ENCODE measurements at regions not wholly inside any gene's neighbourhood (a gene's known extent, or its start where the extent isn't known, plus 50 kb on each side); places are given as distances from the start of the nearest gene placed in this dataset.
A peak's percentile ranks its signal among the peaks of the same experiment; 100 is the strongest.

DNA sequence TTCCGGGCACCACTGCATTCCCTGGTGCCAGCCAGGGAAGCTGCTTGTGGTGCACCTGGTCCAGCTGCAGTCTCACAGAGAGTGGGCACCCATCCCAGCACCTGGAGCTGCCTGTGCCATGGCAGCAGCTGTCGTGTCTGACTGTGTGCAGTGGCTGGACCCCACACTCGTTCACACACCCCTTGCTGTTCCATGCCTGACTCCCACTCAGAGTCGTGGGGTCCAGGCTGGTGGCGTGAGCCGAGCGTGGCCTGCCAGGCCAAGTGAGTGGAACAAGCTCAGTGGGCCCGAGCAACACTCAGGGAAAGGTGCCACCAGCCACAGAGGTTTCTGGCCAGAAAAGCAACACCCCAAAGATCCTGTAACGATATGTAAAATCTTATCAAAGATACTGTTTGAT lies 97.2 kb upstream of the KCNK1 start:
- Histone ChIP-seq H4K20me1 (ENCODE audit: insufficient read depth, low read length) (no peaks in the 10 kb centered on the region), H3K27ac (ENCODE audit: low read length) (no peak overlapping the region), H3K9me2 (replicated peaks; ENCODE audit: insufficient read depth, low read length) (no peaks in the 10 kb centered on the region), H3K36me3 (replicated peaks; ENCODE audit: insufficient read depth, low read length) (no peaks in the 10 kb centered on the region), H3K4me2 (ENCODE audit: low read depth, low read length) (no peak overlapping the region), H3K9ac (ENCODE audit: low read length) (no peak overlapping the region), H3K4me1 (ENCODE audit: low read length) (peaks cover 5% of the 10 kb centered on the region; the same call in 1 of the 2 replicates), H3F3A (ENCODE audit: insufficient read depth, low read length) (no peaks in the 10 kb centered on the region), H2AFZ (ENCODE audit: low read length) (no peak overlapping the region), H3K4me3 (ENCODE audit: low read length) (no peak overlapping the region), H3K79me2 (ENCODE audit: low read length) (no peaks in the 10 kb centered on the region), H3K9me3 (replicated peaks; ENCODE audit: insufficient read depth, low read length) (no peaks in the 10 kb centered on the region), H3K27me3 (replicated peaks; ENCODE audit: insufficient read depth, low read length) (no peaks in the 10 kb centered on the region)
- TF ChIP-seq EZH2phosphoT487 (IDR thresholded peaks at IDR 0.05; ENCODE audit: low read length): no peak
- DNase-seq: no peak

DNA sequence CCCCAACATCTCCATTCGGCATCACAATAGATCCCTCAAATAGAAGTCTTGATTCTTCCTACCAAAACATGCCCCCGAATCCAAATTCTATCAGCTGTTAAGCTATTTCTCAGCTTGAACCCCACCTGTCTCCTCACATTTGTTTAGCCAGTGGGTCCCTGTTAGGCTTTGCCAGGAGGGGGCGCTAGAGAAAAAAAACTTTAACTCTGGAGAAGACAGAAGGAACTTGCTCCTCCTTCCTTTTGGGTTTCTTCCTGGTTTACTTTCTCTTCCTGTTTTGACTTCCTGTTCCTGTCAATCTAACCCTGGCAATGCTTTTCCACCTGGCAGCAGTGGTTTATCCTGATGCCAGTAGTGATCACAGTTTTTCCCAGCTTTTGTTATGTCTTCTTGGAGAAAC lies 95.6 kb upstream of the KCNK1 start:
- Histone ChIP-seq H3K9ac (ENCODE audit: low read length) (no peak overlapping the region), H3K79me2 (ENCODE audit: low read length) (no peaks in the 10 kb centered on the region), H3K4me2 (ENCODE audit: low read depth, low read length) (no peak overlapping the region), H3K4me1 (ENCODE audit: low read length) (peaks cover 5% of the 10 kb centered on the region; the same call in 1 of the 2 replicates), H3F3A (ENCODE audit: insufficient read depth, low read length) (no peaks in the 10 kb centered on the region), H4K20me1 (ENCODE audit: insufficient read depth, low read length) (no peaks in the 10 kb centered on the region), H2AFZ (ENCODE audit: low read length) (peak overlapping the region; percentile 43), H3K9me3 (replicated peaks; ENCODE audit: insufficient read depth, low read length) (no peaks in the 10 kb centered on the region), H3K27ac (ENCODE audit: low read length) (no peak overlapping the region), H3K9me2 (replicated peaks; ENCODE audit: insufficient read depth, low read length) (no peaks in the 10 kb centered on the region), H3K4me3 (ENCODE audit: low read length) (no peak overlapping the region), H3K36me3 (replicated peaks; ENCODE audit: insufficient read depth, low read length) (no peaks in the 10 kb centered on the region), H3K27me3 (replicated peaks; ENCODE audit: insufficient read depth, low read length) (no peaks in the 10 kb centered on the region)
- no peak for TF ChIP-seq EZH2 (optimal IDR thresholded peaks at IDR 0.05; ENCODE audit: low read depth, low read length)
- TF ChIP-seq, protein P1, sequence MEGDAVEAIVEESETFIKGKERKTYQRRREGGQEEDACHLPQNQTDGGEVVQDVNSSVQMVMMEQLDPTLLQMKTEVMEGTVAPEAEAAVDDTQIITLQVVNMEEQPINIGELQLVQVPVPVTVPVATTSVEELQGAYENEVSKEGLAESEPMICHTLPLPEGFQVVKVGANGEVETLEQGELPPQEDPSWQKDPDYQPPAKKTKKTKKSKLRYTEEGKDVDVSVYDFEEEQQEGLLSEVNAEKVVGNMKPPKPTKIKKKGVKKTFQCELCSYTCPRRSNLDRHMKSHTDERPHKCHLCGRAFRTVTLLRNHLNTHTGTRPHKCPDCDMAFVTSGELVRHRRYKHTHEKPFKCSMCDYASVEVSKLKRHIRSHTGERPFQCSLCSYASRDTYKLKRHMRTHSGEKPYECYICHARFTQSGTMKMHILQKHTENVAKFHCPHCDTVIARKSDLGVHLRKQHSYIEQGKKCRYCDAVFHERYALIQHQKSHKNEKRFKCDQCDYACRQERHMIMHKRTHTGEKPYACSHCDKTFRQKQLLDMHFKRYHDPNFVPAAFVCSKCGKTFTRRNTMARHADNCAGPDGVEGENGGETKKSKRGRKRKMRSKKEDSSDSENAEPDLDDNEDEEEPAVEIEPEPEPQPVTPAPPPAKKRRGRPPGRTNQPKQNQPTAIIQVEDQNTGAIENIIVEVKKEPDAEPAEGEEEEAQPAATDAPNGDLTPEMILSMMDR (IDR thresholded peaks at IDR 0.05; ENCODE audit: low read length): peak; percentile 87
- DNase-seq: peak; percentile 69

DNA sequence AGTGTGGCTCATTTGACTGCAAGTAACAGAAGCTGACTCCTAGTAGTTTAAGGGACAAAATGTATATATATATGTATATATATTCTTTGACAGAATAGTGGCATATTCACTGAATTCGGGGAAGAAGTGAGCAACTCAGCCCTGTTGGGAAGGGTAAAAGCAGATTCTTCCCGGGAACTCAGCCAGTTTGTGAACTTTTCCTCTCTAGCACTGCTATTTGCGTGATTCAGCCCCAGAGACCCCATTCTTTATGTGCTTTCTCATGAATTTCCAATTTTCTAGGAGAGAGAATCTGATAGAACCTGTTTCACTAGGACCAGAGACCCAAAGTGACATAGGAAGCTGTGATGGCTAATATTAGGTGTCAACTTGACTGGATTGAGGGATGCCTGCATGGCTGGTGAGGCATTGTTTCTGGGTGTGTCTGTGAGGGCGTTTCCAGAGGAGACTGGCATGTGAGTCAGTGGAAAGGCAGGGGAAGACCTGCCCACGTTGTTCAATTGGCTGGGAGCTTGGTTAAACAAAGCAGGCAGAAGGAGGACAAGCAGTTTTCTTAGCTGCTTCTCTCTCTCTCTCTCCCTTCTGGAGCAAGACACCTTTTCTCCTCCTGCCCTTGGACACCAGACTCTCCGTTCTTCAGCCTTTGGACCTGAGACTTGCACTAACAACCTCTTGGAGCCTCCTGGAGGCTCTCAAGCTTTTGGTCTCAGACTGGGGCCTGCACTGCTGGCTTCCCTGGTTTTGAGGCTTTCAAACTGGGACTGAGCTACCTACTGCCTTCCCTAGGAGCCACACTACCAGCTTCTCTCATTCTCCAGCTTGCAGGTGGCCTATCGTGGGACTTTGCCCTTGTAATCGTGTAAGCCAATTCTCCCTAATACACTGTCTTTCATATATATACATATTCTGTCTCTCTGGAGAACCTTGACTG lies 93.4 kb upstream of the KCNK1 start:
- DNase-seq: no peak
- H4K20me1 ChIP-seq (ENCODE audit: insufficient read depth, low read length): no peaks in the 10 kb centered on the region
- H3F3A ChIP-seq (ENCODE audit: insufficient read depth, low read length): no peaks in the 10 kb centered on the region
- no peaks in the 10 kb centered on the region for H3K9me3 ChIP-seq (replicated peaks; ENCODE audit: insufficient read depth, low read length)
- no peak overlapping the region for H3K27ac ChIP-seq (ENCODE audit: low read length)
- H3K4me3 ChIP-seq (ENCODE audit: low read length): no peak overlapping the region
- no peaks in the 10 kb centered on the region for H3K79me2 ChIP-seq (ENCODE audit: low read length)
- H3K4me1 ChIP-seq (ENCODE audit: low read length): peaks cover 5% of the 10 kb centered on the region; the same call in 1 of the 2 replicates
- TF ChIP-seq EZH2 (optimal IDR thresholded peaks at IDR 0.05; ENCODE audit: low read depth, low read length) (no peak), EZH2phosphoT487 (IDR thresholded peaks at IDR 0.05; ENCODE audit: low read length) (no peak)
- TF ChIP-seq, protein P1 (IDR thresholded peaks at IDR 0.05; ENCODE audit: low read length): no peak
- H2AFZ ChIP-seq (ENCODE audit: low read length): no peak overlapping the region
- H3K9me2 ChIP-seq (replicated peaks; ENCODE audit: insufficient read depth, low read length): no peaks in the 10 kb centered on the region
- no peak overlapping the region for H3K9ac ChIP-seq (ENCODE audit: low read length)
- H3K27me3 ChIP-seq (replicated peaks; ENCODE audit: insufficient read depth, low read length): no peaks in the 10 kb centered on the region
- H3K4me2 ChIP-seq (ENCODE audit: low read depth, low read length): no peak overlapping the region
- no peaks in the 10 kb centered on the region for H3K36me3 ChIP-seq (replicated peaks; ENCODE audit: insufficient read depth, low read length)

DNA sequence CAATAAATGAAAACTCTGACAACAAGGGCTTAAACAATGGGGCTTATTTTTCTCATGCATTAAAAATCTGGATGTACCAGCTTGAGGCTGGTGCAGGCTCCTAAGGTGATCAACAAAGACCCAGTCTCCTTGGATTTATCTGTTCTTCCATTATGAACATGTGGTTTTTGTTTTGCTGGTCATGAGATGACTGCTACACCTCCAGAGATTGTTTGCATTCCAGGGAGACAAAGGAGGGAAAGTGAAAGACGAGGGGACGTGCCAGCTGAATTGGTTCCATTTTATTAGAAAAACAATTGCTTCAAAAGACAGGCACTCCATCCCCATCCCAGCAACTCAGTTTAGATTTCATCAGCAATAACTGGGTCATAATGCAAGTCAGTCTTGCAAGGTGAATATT lies 90.9 kb upstream of the KCNK1 start:
- Histone ChIP-seq H3K27ac (ENCODE audit: low read length) (no peak overlapping the region), H4K20me1 (ENCODE audit: insufficient read depth, low read length) (no peaks in the 10 kb centered on the region), H3K9ac (ENCODE audit: low read length) (no peak overlapping the region), H3K9me2 (replicated peaks; ENCODE audit: insufficient read depth, low read length) (no peaks in the 10 kb centered on the region), H3K4me3 (ENCODE audit: low read length) (no peak overlapping the region), H3K36me3 (replicated peaks; ENCODE audit: insufficient read depth, low read length) (no peaks in the 10 kb centered on the region), H3K27me3 (replicated peaks; ENCODE audit: insufficient read depth, low read length) (no peaks in the 10 kb centered on the region), H2AFZ (ENCODE audit: low read length) (no peak overlapping the region), H3K4me1 (ENCODE audit: low read length) (peaks cover 5% of the 10 kb centered on the region; the same call in 1 of the 2 replicates), H3K9me3 (replicated peaks; ENCODE audit: insufficient read depth, low read length) (no peaks in the 10 kb centered on the region), H3K79me2 (ENCODE audit: low read length) (no peaks in the 10 kb centered on the region), H3K4me2 (ENCODE audit: low read depth, low read length) (no peak overlapping the region), H3F3A (ENCODE audit: insufficient read depth, low read length) (no peaks in the 10 kb centered on the region)
- no peak for TF ChIP-seq EZH2 (optimal IDR thresholded peaks at IDR 0.05; ENCODE audit: low read depth, low read length)
- TF ChIP-seq EZH2phosphoT487 (IDR thresholded peaks at IDR 0.05; ENCODE audit: low read length): no peak
- TF ChIP-seq, protein P1 (IDR thresholded peaks at IDR 0.05; ENCODE audit: low read length): no peak
- no peak for DNase-seq

Measured in MM.1S (cell line).